Daoy (cell line): ENCODE measurements at regions not wholly inside any gene's neighbourhood (a gene's known extent, or its start where the extent isn't known, plus 50 kb on each side); places are given as distances from the start of the nearest gene placed in this dataset.
"Not testable (repeated sequence)": the region's sequence is repeated elsewhere in the genome, so short reads cannot be mapped to it uniquely, and the experiment has no call there.

ENCODE experiments used
- DNase-seq: peaks from one replicate; pipeline ENCODE4 v3.0.0-alpha.2; 2015; ENCODE audit warnings: low read depth

GRCh38 chr9:33690143-33690933 is 105.0 kb upstream of the PRSS3 start:
- no peak for DNase-seq

- no peak for DNase-seq
Observed at GRCh38 chr9:33695299-33695698, 100.1 kb upstream of the PRSS3 start.

- DNase-seq, result no peak
Observed at GRCh38 chr9:33695856-33696255, 99.5 kb upstream of the PRSS3 start.

DNA sequence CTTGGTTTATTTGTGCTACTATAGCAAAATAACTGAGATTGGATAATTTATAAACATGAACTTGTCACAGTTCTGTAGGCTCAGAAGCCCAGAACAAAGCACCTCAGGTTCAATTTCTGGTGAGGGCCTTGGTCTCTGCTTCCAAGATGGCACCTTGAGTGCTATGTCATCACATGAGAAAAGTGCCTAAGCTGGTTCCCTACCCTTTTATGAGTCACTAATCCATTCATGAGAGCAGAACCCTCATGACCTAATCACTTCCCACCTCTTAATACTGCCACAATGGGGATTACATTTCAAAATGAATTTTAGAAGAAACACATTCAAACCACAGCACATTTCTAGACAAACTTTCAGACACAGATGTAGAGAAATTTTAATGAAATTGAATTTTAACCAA is 98.2 kb upstream of the PRSS3 start:
- peak; percentile 25 for DNase-seq

DNA sequence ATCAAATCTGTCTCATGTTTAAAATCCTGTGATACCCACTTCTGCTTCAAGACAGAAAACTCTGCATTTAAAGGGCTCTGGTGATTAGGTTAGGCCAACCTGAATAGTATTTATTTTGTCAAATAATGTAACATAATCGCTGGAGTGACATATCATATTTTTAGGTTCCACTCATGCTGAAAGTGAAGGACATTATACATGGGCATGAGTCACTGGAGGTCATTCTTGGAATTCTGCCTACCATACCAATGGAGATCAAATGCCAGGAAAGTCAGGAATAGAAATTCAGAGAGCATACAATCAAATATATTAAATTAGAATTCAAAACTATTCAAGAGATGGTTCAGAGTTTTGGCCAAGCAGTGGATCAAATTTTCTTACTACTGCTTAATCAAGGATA is 97.1 kb upstream of the PRSS3 start:
- DNase-seq, result peak; percentile 15

DNA sequence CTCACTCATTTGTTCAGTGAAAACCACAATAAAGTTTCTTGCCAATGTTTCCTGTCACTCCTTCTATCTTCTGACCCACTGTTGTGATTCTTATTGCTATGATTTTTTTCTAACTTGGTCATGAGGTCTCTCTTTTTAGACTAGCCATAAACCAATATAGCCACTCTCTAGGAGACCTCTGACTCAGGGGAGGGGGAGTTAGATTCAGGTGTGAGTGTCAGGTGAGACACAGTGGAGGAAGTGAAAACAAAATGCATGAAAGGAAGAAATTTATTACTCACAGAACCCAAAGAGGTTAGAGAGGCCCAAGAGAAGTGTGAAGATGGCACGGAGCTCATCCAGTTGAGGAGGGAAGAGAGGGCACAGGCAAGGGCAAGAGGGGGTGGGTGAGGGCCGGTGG is 94.4 kb upstream of the PRSS3 start:
- DNase-seq, result not testable (repeated sequence)

- no peak for DNase-seq
Observed at GRCh38 chr9:33703430-33704102, 91.8 kb upstream of the PRSS3 start.

DNA sequence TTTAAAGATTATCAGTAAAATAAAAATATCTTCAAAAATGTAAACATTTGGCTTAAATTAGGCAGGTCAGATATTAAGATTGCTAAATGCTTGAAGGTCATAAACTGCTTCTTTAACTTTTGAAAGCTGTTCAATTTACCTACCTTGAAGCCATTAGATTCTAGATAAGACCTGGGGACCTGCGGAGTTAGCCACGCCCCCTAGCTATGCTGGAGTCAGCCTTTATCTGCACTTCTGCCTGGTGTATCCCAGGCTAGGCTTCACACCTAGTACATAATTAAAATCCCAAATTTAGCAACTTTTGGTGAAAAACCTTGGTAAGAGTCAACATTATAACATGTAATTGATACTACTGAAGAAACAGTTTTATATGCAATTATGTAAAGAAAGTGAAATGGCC is 89.9 kb upstream of the PRSS3 start:
- DNase-seq, result not testable (repeated sequence)

DNA sequence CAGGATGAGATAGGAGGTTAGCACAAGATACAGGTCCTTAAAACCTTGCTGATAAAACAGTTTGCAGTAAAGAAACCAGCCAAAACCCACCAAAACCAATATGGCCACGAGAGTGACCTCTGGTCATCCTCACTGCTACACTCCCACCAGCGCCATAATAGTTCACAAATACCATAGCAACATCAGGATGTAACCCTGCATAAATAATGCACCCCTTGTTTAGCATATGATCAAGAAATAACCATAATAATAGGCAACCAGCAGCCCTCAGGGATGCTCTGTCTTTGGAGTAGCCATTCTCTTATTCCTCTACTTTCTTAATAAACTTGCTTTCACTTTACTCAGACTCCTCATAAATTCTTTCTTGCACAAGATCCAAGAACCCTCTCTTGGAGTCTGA is 86.9 kb upstream of the PRSS3 start:
- DNase-seq, result no peak

- DNase-seq, result no peak
Observed at GRCh38 chr9:33709269-33709668, 86.1 kb upstream of the PRSS3 start.

DNA sequence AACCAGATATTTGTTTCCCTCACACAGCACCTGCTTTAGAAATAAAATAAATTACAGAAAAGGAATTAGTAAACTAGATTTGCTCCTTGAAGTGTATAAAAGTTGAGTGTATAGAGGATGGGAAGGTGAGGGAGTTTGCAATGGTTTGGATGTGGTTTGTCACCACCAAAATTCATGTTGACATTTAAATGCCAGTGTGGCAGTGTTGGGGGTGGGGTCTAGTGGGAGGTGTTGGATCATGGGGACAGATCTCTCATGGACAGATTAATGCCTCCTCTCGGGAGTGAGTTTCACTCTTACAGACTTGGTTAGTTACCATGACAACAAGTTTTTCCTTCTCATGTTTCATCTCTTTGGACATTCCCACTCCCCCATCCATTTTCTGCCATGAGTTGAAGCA is 83.9 kb upstream of the PRSS3 start:
- DNase-seq, result not testable (repeated sequence)

- DNase-seq, result no peak
Observed at GRCh38 chr9:33714989-33715388, 80.4 kb upstream of the PRSS3 start.

DNA sequence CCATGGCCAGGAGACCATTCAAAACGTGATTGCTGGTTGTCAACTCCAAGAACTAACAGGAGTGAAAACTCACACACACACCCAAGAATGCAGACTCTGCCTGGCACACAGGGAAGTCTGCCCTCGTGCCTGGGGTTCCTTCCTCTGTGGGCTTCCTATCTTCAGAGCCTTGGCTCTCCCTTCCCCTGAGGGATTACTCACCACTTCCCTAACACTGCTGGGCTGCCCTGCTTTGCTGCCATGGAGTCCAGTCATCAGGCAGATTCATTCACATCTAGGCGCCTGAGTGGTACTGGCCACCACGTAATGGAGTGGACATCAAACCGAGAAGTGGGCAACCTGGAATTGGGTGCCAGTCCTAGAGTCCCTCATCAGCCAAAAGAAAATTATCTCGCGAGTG is 76.4 kb upstream of the PRSS3 start:
- DNase-seq, result peak; percentile 84

- DNase-seq, result peak; percentile 53
Observed at GRCh38 chr9:33719581-33720374, 75.6 kb upstream of the PRSS3 start.

- peak; percentile 89 for DNase-seq
Observed at GRCh38 chr9:33721674-33722358, 73.5 kb upstream of the PRSS3 start.

GRCh38 chr9:33722359-33722675 is 73.0 kb upstream of the PRSS3 start:
- DNase-seq, result no peak

DNA sequence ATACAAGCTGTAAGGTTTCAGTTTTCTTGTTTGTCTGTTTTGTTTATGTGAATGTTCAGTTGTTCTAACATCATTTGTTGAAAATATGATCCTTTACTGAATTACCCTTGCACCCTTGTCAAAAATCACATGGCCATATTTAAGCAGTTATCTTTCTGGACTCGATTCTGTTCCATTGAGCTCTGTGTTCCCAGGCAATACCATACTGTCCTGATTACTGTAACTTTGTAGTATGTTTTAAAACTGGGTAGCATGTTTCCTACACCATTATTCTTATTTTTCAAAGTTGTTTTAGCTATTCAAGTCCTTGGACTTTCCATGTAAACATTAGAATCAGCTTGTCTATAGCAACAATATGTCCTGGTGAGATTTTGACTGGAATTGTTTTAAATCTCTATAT is 66.7 kb upstream of the PRSS3 start:
- DNase-seq, result no peak

GRCh38 chr9:33731142-33731541 is 64.2 kb upstream of the PRSS3 start:
- no peak for DNase-seq

- DNase-seq, result no peak
Observed at GRCh38 chr9:33731625-33732024, 63.7 kb upstream of the PRSS3 start.

GRCh38 chr9:33734247-33734940 is 61.0 kb upstream of the PRSS3 start:
- DNase-seq, result not testable (repeated sequence)
